MM.1S (cell line): ENCODE measurements at regions not wholly inside any gene's neighbourhood (a gene's known extent, or its start where the extent isn't known, plus 50 kb on each side); places are given as distances from the start of the nearest gene placed in this dataset.
A peak's percentile ranks its signal among the peaks of the same experiment; 100 is the strongest.

Experiments used
- DNase-seq: peaks from one replicate; pipeline ENCODE4 v3.0.0-alpha.2; 2015
- H2AFZ ChIP-seq: fragments of 300-600 bp; sonication (generic); 2 replicates; pipeline ENCODE4 v1.6.0; 2016; ENCODE audit warnings: antibody characterized with exemption, low read length
- H3F3A ChIP-seq: fragments of 300-600 bp; sonication (generic); 2 replicates; pipeline ENCODE4 v1.6.1; 2016; ENCODE audit warnings: mild to moderate bottlenecking, antibody characterized with exemption, low read length, moderate library complexity, mixed read lengths; ENCODE audit not compliant: insufficient read depth
- H3K27ac ChIP-seq: fragments of 300-600 bp; sonication (generic); 2 replicates; pipeline ENCODE4 v1.5.1; 2016; ENCODE audit warnings: mild to moderate bottlenecking, low read length
- H3K27me3 ChIP-seq: fragments of 300-600 bp; sonication (generic); replicated peaks from 2 replicates; pipeline ENCODE4 v1.6.0; 2016; ENCODE audit warnings: low read length; ENCODE audit not compliant: insufficient read depth
- H3K36me3 ChIP-seq: fragments of 300-600 bp; sonication (generic); replicated peaks from 2 replicates; pipeline ENCODE4 v1.6.1; 2016; ENCODE audit warnings: mild to moderate bottlenecking, low read length, mixed read lengths; ENCODE audit not compliant: insufficient read depth
- H3K4me1 ChIP-seq: fragments of 300-600 bp; sonication (generic); 2 replicates; pipeline ENCODE4 v1.6.1; 2016; ENCODE audit warnings: low read length, mixed read lengths
- H3K4me2 ChIP-seq: fragments of 300-600 bp; sonication (generic); 2 replicates; pipeline ENCODE4 v1.6.0; 2016; ENCODE audit warnings: low read depth, low read length
- H3K4me3 ChIP-seq: fragments of 300-600 bp; sonication (generic); 2 replicates; pipeline ENCODE4 v1.5.1; 2016; ENCODE audit warnings: low read length, mixed read lengths
- H3K79me2 ChIP-seq: fragments of 300-600 bp; sonication (generic); 2 replicates; pipeline ENCODE4 v1.6.1; 2016; ENCODE audit warnings: mixed run types, low read length, mixed read lengths
- H3K9ac ChIP-seq: fragments of 300-600 bp; sonication (generic); 2 replicates; pipeline ENCODE4 v1.6.1; 2016; ENCODE audit warnings: low read length, mixed read lengths
- H3K9me2 ChIP-seq: fragments of 300-600 bp; sonication (generic); replicated peaks from 2 replicates; pipeline ENCODE4 v1.6.1; 2016; ENCODE audit warnings: mild to moderate bottlenecking, low read length, mixed read lengths; ENCODE audit not compliant: insufficient read depth
- H3K9me3 ChIP-seq: fragments of 300-600 bp; sonication (generic); replicated peaks from 2 replicates; pipeline ENCODE4 v1.6.1; 2016; ENCODE audit warnings: mild to moderate bottlenecking, low read length, mixed read lengths; ENCODE audit not compliant: insufficient read depth
- H4K20me1 ChIP-seq: fragments of 300-600 bp; sonication (generic); 2 replicates; pipeline ENCODE4 v1.6.1; 2016; ENCODE audit warnings: mild to moderate bottlenecking, low read length, moderate library complexity, mixed read lengths; ENCODE audit not compliant: insufficient read depth
- CTCF ChIP-seq: fragments of 300-600 bp; sonication (generic); IDR thresholded peaks from 2 replicates; pipeline ENCODE4 v1.5.1; 2016; ENCODE audit warnings: antibody characterized with exemption, low read length, mixed read lengths
- EZH2 ChIP-seq: fragments of 300-600 bp; sonication (generic); optimal IDR thresholded peaks from 2 replicates; pipeline ENCODE3; 2017; ENCODE audit warnings: low read depth, mild to moderate bottlenecking, antibody characterized with exemption, low read length, mixed read lengths
- EZH2phosphoT487 ChIP-seq: fragments of 300-600 bp; sonication (generic); IDR thresholded peaks from 2 replicates; pipeline ENCODE4 v1.6.1; 2018; ENCODE audit warnings: antibody characterized with exemption, low read length

DNA sequence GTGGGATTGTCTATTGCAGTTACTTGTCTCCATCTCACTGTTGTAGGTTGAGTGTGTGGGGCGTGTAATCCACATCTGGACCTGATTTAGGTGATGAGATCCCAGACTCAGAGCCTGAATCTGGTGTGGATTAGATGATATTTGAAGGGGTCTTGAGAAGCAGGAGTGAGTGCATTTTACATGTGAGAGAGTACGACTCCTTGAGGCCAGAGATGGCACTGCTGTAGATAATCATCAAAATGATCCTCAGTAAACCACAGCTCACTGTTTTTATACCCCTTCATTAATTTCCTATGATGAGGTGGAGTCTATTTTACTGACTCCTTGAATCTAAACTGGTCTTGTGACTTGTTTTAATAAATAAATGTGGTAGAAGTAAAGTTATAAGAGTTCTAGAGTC is 732.5 kb downstream of the KCNJ2 start:
- no peaks in the 10 kb centered on the region for H3K79me2 ChIP-seq
- no peak overlapping the region for H2AFZ ChIP-seq
- H3F3A ChIP-seq = no peaks in the 10 kb centered on the region
- H3K4me2 ChIP-seq = no peak overlapping the region
- TF ChIP-seq EZH2 (no peak), CTCF (no peak), EZH2phosphoT487 (no peak)
- no peaks in the 10 kb centered on the region for H3K36me3 ChIP-seq
- no peak overlapping the region for H3K4me3 ChIP-seq
- no peaks in the 10 kb centered on the region for H3K27me3 ChIP-seq
- no peaks in the 10 kb centered on the region for H3K9me2 ChIP-seq
- H4K20me1 ChIP-seq = no peaks in the 10 kb centered on the region
- H3K27ac ChIP-seq = no peak overlapping the region
- H3K9me3 ChIP-seq = no peaks in the 10 kb centered on the region
- no peaks in the 10 kb centered on the region for H3K4me1 ChIP-seq
- no peak overlapping the region for H3K9ac ChIP-seq
- DNase-seq = no peak

DNA sequence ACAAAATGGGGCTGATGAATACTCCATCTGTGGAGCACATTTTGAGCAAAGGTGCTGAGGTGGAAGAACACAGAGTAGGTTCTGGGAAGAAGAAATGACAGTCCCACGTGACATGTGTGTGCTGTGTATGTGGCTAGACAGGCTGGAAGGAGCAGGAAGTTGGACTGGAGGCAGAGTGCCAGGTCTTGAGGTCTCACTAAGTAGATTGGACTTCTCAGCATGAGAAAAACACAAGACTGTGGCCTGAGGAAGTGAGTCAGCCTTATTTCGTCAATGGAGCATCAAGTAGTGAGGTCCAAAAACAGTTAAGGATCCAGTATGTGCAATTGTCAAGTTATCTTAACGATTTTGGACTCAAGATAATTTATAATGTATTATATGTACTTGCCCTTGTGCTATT is 736.5 kb downstream of the KCNJ2 start:
- Histone ChIP-seq H4K20me1 (no peaks in the 10 kb centered on the region), H3K9ac (no peak overlapping the region), H3K4me1 (no peaks in the 10 kb centered on the region), H3K36me3 (no peaks in the 10 kb centered on the region), H3K9me3 (no peaks in the 10 kb centered on the region), H3K4me2 (no peak overlapping the region), H3K9me2 (no peaks in the 10 kb centered on the region), H3K4me3 (no peak overlapping the region), H2AFZ (no peak overlapping the region), H3K79me2 (no peaks in the 10 kb centered on the region), H3K27ac (no peak overlapping the region), H3F3A (no peaks in the 10 kb centered on the region), H3K27me3 (no peaks in the 10 kb centered on the region)
- no peak for DNase-seq
- no peak for TF ChIP-seq EZH2
- TF ChIP-seq CTCF = no peak
- no peak for TF ChIP-seq EZH2phosphoT487

DNA sequence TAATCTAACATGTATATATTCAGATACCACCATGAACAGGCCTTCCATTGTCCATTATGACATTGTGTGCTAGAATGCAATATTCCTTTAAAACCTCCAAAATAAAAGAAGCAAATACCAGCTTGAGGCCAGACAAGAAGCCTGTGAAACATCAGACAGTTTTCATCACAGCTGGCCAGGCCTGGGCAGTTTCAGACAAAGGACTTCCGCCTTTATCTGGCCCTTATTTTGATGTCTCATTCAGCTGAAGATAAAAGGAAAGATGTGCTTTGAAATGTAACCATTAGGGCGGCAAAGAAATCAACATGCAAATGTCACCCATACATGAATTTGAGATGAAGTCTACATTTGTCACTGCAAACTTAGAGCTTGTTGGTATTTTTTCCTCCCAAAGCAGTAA is 737.5 kb downstream of the KCNJ2 start:
- Histone ChIP-seq H3K4me1 (no peaks in the 10 kb centered on the region), H4K20me1 (no peaks in the 10 kb centered on the region), H3K9ac (no peak overlapping the region), H3K9me2 (no peaks in the 10 kb centered on the region), H3K27me3 (no peaks in the 10 kb centered on the region), H3K9me3 (no peaks in the 10 kb centered on the region), H3K4me3 (no peak overlapping the region), H3K79me2 (no peaks in the 10 kb centered on the region), H3K27ac (no peak overlapping the region), H2AFZ (no peak overlapping the region), H3F3A (no peaks in the 10 kb centered on the region), H3K4me2 (no peak overlapping the region), H3K36me3 (no peaks in the 10 kb centered on the region)
- DNase-seq = peak; percentile 11
- TF ChIP-seq CTCF (no peak), EZH2phosphoT487 (no peak), EZH2 (no peak)
